ENCODE measurements at regions not wholly inside any gene's neighbourhood (a gene's known extent, or its start where the extent isn't known, plus 50 kb on each side); places are given as distances from the start of the nearest gene placed in this dataset.
A peak's percentile ranks its signal among the peaks of the same experiment; 100 is the strongest.
"Not testable (repeated sequence)": the region's sequence is repeated elsewhere in the genome, so short reads cannot be mapped to it uniquely, and the experiment has no call there.

GRCh38 chrX:40530509-40530908 is 50.3 kb upstream of the ATP6AP2 start:
- no peak for DNase-seq

GRCh38 chrX:40527543-40527942 is 53.2 kb upstream of the ATP6AP2 start:
- DNase-seq: no peak

- no peak for DNase-seq
Measured at GRCh38 chrX:40526412-40526811, 54.4 kb upstream of the ATP6AP2 start.

- DNase-seq: not testable (repeated sequence)
Measured at GRCh38 chrX:40525901-40526300, 54.9 kb upstream of the ATP6AP2 start.

GRCh38 chrX:40524423-40524822 is 56.3 kb upstream of the ATP6AP2 start:
- DNase-seq: no peak

GRCh38 chrX:40523852-40524251 is 56.9 kb upstream of the ATP6AP2 start:
- DNase-seq: no peak

- DNase-seq: no peak
Measured at GRCh38 chrX:40521868-40522450, 58.8 kb upstream of the ATP6AP2 start.

- no peak for DNase-seq
Measured at GRCh38 chrX:40514376-40514775, 66.4 kb upstream of the ATP6AP2 start.

- no peak for DNase-seq
Measured at GRCh38 chrX:40513835-40514234, 66.9 kb upstream of the ATP6AP2 start.

- no peak for DNase-seq
Measured at GRCh38 chrX:40513012-40513411, 67.8 kb upstream of the ATP6AP2 start.

- no peak for DNase-seq
Measured at GRCh38 chrX:40511258-40511657, 69.5 kb upstream of the ATP6AP2 start.

GRCh38 chrX:40508560-40508959 is 72.2 kb upstream of the ATP6AP2 start:
- no peak for DNase-seq

GRCh38 chrX:40506201-40506985 is 74.4 kb upstream of the ATP6AP2 start:
- DNase-seq: no peak

- DNase-seq: no peak
Measured at GRCh38 chrX:40504801-40505605, 75.8 kb upstream of the ATP6AP2 start.

GRCh38 chrX:40503094-40503493 is 77.7 kb upstream of the ATP6AP2 start:
- no peak for DNase-seq

GRCh38 chrX:40502688-40503087 is 78.1 kb upstream of the ATP6AP2 start:
- DNase-seq: no peak

GRCh38 chrX:40501164-40501855 is 79.5 kb upstream of the ATP6AP2 start:
- no peak for DNase-seq

- DNase-seq: peak; percentile 66
Measured at GRCh38 chrX:40496728-40497127, 84.0 kb upstream of the ATP6AP2 start.

GRCh38 chrX:40495659-40496058 is 85.1 kb upstream of the ATP6AP2 start:
- DNase-seq: no peak

GRCh38 chrX:40494005-40494404 is 86.8 kb upstream of the ATP6AP2 start:
- DNase-seq: no peak

- no peak for DNase-seq
Measured at GRCh38 chrX:40488296-40488695, 92.5 kb upstream of the ATP6AP2 start.

GRCh38 chrX:40485973-40486372 is 94.8 kb upstream of the ATP6AP2 start:
- DNase-seq: no peak

- no peak for DNase-seq
Measured at GRCh38 chrX:40485102-40485826, 95.5 kb upstream of the ATP6AP2 start.
